Choroid plexus epithelial cell (primary cell): ENCODE measurements at regions not wholly inside any gene's neighbourhood (a gene's known extent, or its start where the extent isn't known, plus 50 kb on each side); places are given as distances from the start of the nearest gene placed in this dataset.

ENCODE experiments used
- DNase-seq: peaks from one replicate; pipeline ENCODE4 v3.0.0-alpha.2; 2010; ENCODE audit warnings: low read depth
- H3K4me3 ChIP-seq: 2 replicates; pipeline ENCODE4 v1.5.1; 2011; ENCODE audit warnings: low read depth, mild to moderate bottlenecking, control low read depth, low read length, moderate library complexity
- TF ChIP-seq, protein P1 (sequence below): conservative IDR thresholded peaks from 2 replicates; pipeline ENCODE4 v1.5.1; 2011; ENCODE audit warnings: low read depth, mild to moderate bottlenecking, control low read depth, inconsistent platforms, low read length, moderate library complexity

DNA sequence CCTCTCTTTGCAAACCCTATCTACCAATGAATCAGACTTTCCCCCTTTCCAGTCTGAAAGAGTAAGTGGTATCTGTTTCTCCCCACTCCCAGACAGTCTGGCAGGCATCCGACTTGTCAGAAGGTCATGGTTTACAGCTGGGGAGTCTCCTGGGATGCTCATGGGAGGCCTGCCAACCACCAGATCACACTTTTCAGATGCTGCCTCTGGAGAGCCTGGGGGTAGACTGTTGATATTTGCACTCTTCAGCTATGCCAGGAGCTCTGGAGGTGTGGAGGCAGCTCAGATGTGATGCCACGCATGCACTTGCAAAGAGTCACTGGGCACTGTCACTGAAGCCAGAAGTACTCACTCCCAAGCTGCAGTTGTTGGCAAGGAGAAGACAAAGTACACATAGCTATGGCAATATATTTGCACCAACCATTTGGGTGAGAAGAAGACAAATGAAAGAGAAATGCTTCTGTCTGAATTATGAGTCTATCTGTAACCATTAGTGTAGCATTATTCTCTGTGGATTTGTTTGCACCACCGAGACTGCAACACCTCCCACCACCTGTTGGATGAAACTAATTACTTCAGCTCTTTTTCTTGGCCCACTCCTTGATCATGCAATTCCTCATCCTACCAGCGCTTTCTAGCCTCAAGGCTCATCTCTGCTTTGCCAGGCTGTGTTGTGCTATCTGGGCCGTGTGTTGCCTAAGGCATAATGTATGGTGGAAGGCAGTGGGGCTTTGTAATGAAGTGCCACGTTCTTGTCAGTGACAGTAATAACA is 133.0 kb upstream of the SPAG17 start:
- DNase-seq = peak; percentile 6
- no peak overlapping the region for H3K4me3 ChIP-seq
- TF ChIP-seq, protein P1, sequence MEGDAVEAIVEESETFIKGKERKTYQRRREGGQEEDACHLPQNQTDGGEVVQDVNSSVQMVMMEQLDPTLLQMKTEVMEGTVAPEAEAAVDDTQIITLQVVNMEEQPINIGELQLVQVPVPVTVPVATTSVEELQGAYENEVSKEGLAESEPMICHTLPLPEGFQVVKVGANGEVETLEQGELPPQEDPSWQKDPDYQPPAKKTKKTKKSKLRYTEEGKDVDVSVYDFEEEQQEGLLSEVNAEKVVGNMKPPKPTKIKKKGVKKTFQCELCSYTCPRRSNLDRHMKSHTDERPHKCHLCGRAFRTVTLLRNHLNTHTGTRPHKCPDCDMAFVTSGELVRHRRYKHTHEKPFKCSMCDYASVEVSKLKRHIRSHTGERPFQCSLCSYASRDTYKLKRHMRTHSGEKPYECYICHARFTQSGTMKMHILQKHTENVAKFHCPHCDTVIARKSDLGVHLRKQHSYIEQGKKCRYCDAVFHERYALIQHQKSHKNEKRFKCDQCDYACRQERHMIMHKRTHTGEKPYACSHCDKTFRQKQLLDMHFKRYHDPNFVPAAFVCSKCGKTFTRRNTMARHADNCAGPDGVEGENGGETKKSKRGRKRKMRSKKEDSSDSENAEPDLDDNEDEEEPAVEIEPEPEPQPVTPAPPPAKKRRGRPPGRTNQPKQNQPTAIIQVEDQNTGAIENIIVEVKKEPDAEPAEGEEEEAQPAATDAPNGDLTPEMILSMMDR = no peak

DNA sequence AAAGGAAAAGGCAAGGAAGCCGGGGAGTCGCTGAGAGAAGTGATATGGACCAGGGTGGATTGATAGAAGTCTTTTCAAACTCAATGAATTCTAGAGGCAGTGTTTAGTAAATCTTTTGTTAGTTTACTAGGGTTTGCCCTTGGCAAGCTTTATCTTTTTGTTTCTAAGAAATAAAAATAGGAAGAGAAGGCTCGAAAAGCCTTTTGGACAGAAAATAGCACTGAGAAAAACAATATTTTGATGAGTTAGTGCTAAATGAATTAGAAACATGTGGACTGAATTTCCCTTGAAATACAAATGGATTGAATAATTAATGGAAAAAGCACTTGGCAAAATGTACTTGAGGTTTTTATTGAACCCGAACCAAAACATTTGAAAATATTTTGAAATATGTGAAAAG is 121.8 kb upstream of the SPAG17 start:
- no peak for DNase-seq
- TF ChIP-seq, protein P1 = no peak
- H3K4me3 ChIP-seq = no peak overlapping the region

GRCh38 chr1:118304722-118305359 is 119.8 kb upstream of the SPAG17 start:
- DNase-seq = peak; percentile 53
- H3K4me3 ChIP-seq = no peak overlapping the region
- TF ChIP-seq, protein P1 = peak; percentile 75

DNA sequence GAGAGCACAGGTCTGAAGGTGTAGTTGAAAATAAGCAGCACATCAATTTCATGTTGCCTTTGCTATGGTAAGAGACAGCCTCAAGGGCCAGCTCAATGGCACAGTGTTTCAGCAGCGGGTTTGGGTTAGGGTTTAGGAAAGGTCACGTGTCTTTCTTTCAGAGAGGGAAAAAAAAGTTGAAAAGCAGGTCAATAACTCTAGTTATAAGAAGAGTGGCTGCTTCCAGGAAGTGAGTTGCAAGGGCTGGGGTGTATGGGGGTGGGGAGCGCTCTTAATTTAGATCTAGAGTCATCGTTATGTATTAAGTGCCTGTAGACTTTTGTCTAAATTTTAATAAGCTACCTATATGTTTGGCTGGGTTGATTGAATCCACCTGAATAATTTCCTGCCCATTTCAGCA is 118.5 kb upstream of the SPAG17 start:
- no peak for DNase-seq
- no peak overlapping the region for H3K4me3 ChIP-seq
- TF ChIP-seq, protein P1 = no peak

GRCh38 chr1:118303064-118303463 is 118.0 kb upstream of the SPAG17 start:
- H3K4me3 ChIP-seq = no peak overlapping the region
- no peak for DNase-seq
- TF ChIP-seq, protein P1 = no peak

DNA sequence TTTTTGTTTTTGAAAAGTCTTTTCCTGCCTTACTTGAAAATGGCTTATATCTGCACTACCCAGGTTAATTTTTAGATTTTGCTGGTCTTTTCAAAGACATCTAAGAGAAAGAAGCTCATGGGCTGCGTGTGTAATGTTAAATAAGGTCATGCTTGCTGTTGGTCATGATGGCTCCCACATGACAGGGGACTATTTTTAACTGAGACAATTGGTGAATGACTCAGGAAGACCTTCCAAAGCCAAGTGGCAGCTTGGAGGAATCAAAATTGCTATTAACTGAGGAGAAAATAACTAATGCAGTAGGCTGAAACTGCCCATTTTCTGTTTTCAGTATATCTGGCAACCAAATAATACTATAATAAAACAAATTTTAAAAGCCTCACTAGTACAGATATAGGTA is 117.1 kb upstream of the SPAG17 start:
- no peak overlapping the region for H3K4me3 ChIP-seq
- no peak for DNase-seq
- TF ChIP-seq, protein P1 = no peak

GRCh38 chr1:118300808-118301207 is 115.8 kb upstream of the SPAG17 start:
- H3K4me3 ChIP-seq = no peak overlapping the region
- TF ChIP-seq, protein P1 = no peak
- no peak for DNase-seq
